ENCODE measurements at regions not wholly inside any gene's neighbourhood (a gene's known extent, or its start where the extent isn't known, plus 50 kb on each side); places are given as distances from the start of the nearest gene placed in this dataset.

GRCh38 chr2:236795861-236796219 is 226.2 kb downstream of the ACKR3 start:
- H3K4me3 ChIP-seq (ENCODE audit: insufficient read depth, low read length): no peak overlapping the region
- no peak for DNase-seq (ENCODE audit: insufficient read length, low spot score, missing footprints)
- no peak overlapping the region for H3K4me2 ChIP-seq (ENCODE audit: insufficient read depth, low read length)
- no peaks in the 10 kb centered on the region for H4K20me1 ChIP-seq (ENCODE audit: insufficient read depth, low read length)
- no peak for TF ChIP-seq CTCF (IDR thresholded peaks at IDR 0.05; ENCODE audit: extremely low read depth, low read depth, low read length)
- H3K27ac ChIP-seq (ENCODE audit: low read depth, low read length): no peak overlapping the region
- no peak overlapping the region for H2AFZ ChIP-seq (ENCODE audit: low read length)
- H3K4me1 ChIP-seq (ENCODE audit: insufficient read depth, low read length): no peaks in the 10 kb centered on the region
- H3K36me3 ChIP-seq (ENCODE audit: insufficient read depth, low read length): no peaks in the 10 kb centered on the region
- H3K27me3 ChIP-seq (ENCODE audit: insufficient read depth, low read length): peaks cover 30% of the 10 kb centered on the region
- no peaks in the 10 kb centered on the region for H3K79me2 ChIP-seq (ENCODE audit: insufficient read depth, low read length)
- no peaks in the 10 kb centered on the region for H3K9me3 ChIP-seq (ENCODE audit: low read depth, low read length)

GRCh38 chr2:236796236-236796635 is 226.6 kb downstream of the ACKR3 start:
- H3K4me1 ChIP-seq (ENCODE audit: insufficient read depth, low read length): no peaks in the 10 kb centered on the region
- H3K4me3 ChIP-seq (ENCODE audit: insufficient read depth, low read length): no peak overlapping the region
- H3K4me2 ChIP-seq (ENCODE audit: insufficient read depth, low read length): no peak overlapping the region
- H3K27me3 ChIP-seq (ENCODE audit: insufficient read depth, low read length): peaks cover 26% of the 10 kb centered on the region
- H2AFZ ChIP-seq (ENCODE audit: low read length): no peak overlapping the region
- no peaks in the 10 kb centered on the region for H3K79me2 ChIP-seq (ENCODE audit: insufficient read depth, low read length)
- no peak for TF ChIP-seq CTCF (IDR thresholded peaks at IDR 0.05; ENCODE audit: extremely low read depth, low read depth, low read length)
- DNase-seq (ENCODE audit: insufficient read length, low spot score, missing footprints): no peak
- no peaks in the 10 kb centered on the region for H4K20me1 ChIP-seq (ENCODE audit: insufficient read depth, low read length)
- H3K9me3 ChIP-seq (ENCODE audit: low read depth, low read length): no peaks in the 10 kb centered on the region
- H3K36me3 ChIP-seq (ENCODE audit: insufficient read depth, low read length): no peaks in the 10 kb centered on the region
- H3K27ac ChIP-seq (ENCODE audit: low read depth, low read length): no peak overlapping the region

- Histone ChIP-seq H3K27me3 (ENCODE audit: insufficient read depth, low read length) (peaks cover 21% of the 10 kb centered on the region), H4K20me1 (ENCODE audit: insufficient read depth, low read length) (no peaks in the 10 kb centered on the region), H3K79me2 (ENCODE audit: insufficient read depth, low read length) (no peaks in the 10 kb centered on the region), H3K4me2 (ENCODE audit: insufficient read depth, low read length) (no peak overlapping the region), H3K27ac (ENCODE audit: low read depth, low read length) (no peak overlapping the region), H3K9me3 (ENCODE audit: low read depth, low read length) (no peaks in the 10 kb centered on the region), H3K4me3 (ENCODE audit: insufficient read depth, low read length) (no peak overlapping the region), H2AFZ (ENCODE audit: low read length) (no peak overlapping the region), H3K36me3 (ENCODE audit: insufficient read depth, low read length) (no peaks in the 10 kb centered on the region), H3K4me1 (ENCODE audit: insufficient read depth, low read length) (no peaks in the 10 kb centered on the region)
- TF ChIP-seq CTCF (IDR thresholded peaks at IDR 0.05; ENCODE audit: extremely low read depth, low read depth, low read length): no peak
- DNase-seq (ENCODE audit: insufficient read length, low spot score, missing footprints): no peak
Observed at GRCh38 chr2:236797411-236797810, 227.8 kb downstream of the ACKR3 start.

GRCh38 chr2:236798491-236798890 is 228.9 kb downstream of the ACKR3 start:
- H4K20me1 ChIP-seq (ENCODE audit: insufficient read depth, low read length): no peaks in the 10 kb centered on the region
- DNase-seq (ENCODE audit: insufficient read length, low spot score, missing footprints): no peak
- peaks cover 21% of the 10 kb centered on the region for H3K27me3 ChIP-seq (ENCODE audit: insufficient read depth, low read length)
- TF ChIP-seq CTCF (IDR thresholded peaks at IDR 0.05; ENCODE audit: extremely low read depth, low read depth, low read length): no peak
- no peaks in the 10 kb centered on the region for H3K36me3 ChIP-seq (ENCODE audit: insufficient read depth, low read length)
- no peaks in the 10 kb centered on the region for H3K9me3 ChIP-seq (ENCODE audit: low read depth, low read length)
- no peaks in the 10 kb centered on the region for H3K4me1 ChIP-seq (ENCODE audit: insufficient read depth, low read length)
- H3K27ac ChIP-seq (ENCODE audit: low read depth, low read length): no peak overlapping the region
- no peak overlapping the region for H3K4me2 ChIP-seq (ENCODE audit: insufficient read depth, low read length)
- no peak overlapping the region for H2AFZ ChIP-seq (ENCODE audit: low read length)
- H3K4me3 ChIP-seq (ENCODE audit: insufficient read depth, low read length): no peak overlapping the region
- no peaks in the 10 kb centered on the region for H3K79me2 ChIP-seq (ENCODE audit: insufficient read depth, low read length)
